ENCODE measurements at regions not wholly inside any gene's neighbourhood (a gene's known extent, or its start where the extent isn't known, plus 50 kb on each side); places are given as distances from the start of the nearest gene placed in this dataset.
A peak's percentile ranks its signal among the peaks of the same experiment; 100 is the strongest.

DNA sequence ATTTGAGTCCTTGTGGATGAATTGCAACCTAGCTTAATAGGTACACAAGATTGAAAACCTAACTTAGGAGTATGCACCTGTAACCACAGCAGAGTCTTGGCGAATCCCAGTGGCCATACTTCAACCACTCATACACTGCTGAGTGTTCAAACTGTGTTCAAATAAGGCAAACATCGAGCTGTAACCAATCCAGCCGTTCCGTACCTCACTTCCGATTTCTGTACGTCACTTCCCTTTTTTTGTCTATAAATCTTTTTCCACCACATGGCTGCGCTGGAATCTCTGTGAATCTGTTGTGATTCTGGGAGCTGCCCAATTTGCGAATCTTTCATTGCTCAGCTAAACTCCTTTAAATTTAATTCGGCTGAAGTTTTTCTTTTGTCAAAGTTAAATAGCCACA is 190.6 kb downstream of the MAF start (continued):
- TF ChIP-seq ZNF114 (CRISPR knock-in tag; IDR thresholded peaks at IDR 0.05), result no peak
- no peak for TF ChIP-seq JUNB (IDR thresholded peaks at IDR 0.05; ENCODE audit: unreplicated experiment)
- TF ChIP-seq CREB1 (CRISPR knock-in tag; IDR thresholded peaks at IDR 0.05; ENCODE audit: low read depth), result no peak
- no peak for TF ChIP-seq NANOG (IDR thresholded peaks at IDR 0.05; ENCODE audit: borderline replicate concordance)
- TF ChIP-seq, protein P1, sequence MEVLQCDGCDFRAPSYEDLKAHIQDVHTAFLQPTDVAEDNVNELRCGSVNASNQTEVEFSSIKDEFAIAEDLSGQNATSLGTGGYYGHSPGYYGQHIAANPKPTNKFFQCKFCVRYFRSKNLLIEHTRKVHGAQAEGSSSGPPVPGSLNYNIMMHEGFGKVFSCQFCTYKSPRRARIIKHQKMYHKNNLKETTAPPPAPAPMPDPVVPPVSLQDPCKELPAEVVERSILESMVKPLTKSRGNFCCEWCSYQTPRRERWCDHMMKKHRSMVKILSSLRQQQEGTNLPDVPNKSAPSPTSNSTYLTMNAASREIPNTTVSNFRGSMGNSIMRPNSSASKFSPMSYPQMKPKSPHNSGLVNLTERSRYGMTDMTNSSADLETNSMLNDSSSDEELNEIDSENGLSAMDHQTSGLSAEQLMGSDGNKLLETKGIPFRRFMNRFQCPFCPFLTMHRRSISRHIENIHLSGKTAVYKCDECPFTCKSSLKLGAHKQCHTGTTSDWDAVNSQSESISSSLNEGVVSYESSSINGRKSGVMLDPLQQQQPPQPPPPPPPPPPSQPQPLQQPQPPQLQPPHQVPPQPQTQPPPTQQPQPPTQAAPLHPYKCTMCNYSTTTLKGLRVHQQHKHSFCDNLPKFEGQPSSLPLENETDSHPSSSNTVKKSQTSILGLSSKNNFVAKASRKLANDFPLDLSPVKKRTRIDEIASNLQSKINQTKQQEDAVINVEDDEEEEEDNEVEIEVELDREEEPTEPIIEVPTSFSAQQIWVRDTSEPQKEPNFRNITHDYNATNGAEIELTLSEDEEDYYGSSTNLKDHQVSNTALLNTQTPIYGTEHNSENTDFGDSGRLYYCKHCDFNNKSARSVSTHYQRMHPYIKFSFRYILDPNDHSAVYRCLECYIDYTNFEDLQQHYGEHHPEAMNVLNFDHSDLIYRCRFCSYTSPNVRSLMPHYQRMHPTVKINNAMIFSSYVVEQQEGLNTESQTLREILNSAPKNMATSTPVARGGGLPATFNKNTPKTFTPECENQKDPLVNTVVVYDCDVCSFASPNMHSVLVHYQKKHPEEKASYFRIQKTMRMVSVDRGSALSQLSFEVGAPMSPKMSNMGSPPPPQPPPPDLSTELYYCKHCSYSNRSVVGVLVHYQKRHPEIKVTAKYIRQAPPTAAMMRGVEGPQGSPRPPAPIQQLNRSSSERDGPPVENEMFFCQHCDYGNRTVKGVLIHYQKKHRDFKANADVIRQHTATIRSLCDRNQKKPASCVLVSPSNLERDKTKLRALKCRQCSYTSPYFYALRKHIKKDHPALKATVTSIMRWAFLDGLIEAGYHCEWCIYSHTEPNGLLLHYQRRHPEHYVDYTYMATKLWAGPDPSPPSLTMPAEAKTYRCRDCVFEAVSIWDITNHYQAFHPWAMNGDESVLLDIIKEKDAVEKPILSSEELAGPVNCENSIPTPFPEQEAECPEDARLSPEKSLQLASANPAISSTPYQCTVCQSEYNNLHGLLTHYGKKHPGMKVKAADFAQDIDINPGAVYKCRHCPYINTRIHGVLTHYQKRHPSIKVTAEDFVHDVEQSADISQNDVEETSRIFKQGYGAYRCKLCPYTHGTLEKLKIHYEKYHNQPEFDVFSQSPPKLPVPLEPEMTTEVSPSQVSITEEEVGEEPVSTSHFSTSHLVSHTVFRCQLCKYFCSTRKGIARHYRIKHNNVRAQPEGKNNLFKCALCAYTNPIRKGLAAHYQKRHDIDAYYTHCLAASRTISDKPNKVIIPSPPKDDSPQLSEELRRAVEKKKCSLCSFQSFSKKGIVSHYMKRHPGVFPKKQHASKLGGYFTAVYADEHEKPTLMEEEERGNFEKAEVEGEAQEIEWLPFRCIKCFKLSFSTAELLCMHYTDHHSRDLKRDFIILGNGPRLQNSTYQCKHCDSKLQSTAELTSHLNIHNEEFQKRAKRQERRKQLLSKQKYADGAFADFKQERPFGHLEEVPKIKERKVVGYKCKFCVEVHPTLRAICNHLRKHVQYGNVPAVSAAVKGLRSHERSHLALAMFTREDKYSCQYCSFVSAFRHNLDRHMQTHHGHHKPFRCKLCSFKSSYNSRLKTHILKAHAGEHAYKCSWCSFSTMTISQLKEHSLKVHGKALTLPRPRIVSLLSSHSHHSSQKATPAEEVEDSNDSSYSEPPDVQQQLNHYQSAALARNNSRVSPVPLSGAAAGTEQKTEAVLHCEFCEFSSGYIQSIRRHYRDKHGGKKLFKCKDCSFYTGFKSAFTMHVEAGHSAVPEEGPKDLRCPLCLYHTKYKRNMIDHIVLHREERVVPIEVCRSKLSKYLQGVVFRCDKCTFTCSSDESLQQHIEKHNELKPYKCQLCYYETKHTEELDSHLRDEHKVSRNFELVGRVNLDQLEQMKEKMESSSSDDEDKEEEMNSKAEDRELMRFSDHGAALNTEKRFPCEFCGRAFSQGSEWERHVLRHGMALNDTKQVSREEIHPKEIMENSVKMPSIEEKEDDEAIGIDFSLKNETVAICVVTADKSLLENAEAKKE (CRISPR knock-in tag; IDR thresholded peaks at IDR 0.05), result no peak

DNA sequence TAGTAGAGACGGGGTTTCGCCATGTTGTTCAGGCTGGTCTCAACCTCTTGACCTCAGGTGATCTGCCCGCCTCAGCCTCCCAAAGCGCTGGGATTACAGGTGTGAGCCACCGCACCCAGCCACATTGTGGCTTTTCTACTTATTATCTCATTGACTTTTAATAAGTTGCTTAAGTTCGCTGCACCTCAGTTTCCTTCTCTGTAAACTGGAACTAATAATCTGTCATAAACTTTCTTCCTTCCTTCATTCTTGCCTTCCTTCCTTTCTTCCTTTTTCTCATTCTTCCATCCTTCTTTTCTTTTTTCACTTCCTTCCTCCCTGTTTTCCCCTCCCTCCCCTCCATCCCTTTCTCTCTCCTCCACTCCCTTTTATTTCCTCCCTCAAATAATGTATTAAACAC is 192.2 kb downstream of the MAF start:
- H3K27me3 Mint-ChIP-seq (ENCODE audit: insufficient read depth, low read depth, poor library complexity), result peaks cover 4% of the 10 kb centered on the region
- Histone ChIP-seq H3K79me2 (replicated peaks; ENCODE audit: insufficient read depth) (no peaks in the 10 kb centered on the region), H2AFZ (peak overlapping the region; percentile 80; the same call in 1 of the 2 replicates), H3K4me3 (no peak overlapping the region), H3F3A (replicated peaks; ENCODE audit: low read depth) (no peaks in the 10 kb centered on the region), H3K27me3 (ENCODE audit: insufficient read depth) (no peaks in the 10 kb centered on the region), H3K4me2 (no peak overlapping the region), H3K36me3 (ENCODE audit: insufficient read depth) (no peaks in the 10 kb centered on the region), H3K4me1 (ENCODE audit: insufficient read depth) (peaks cover 14% of the 10 kb centered on the region), H3K27ac (ENCODE audit: low read depth) (no peak overlapping the region), H4K20me1 (replicated peaks; ENCODE audit: insufficient read depth) (no peaks in the 10 kb centered on the region), H3K9me2 (ENCODE audit: insufficient read depth) (peaks cover 12% of the 10 kb centered on the region)
- no peaks in the 10 kb centered on the region; the same call in 2 of the 3 replicates for H3K36me3 Mint-ChIP-seq (ENCODE audit: low read depth)
- DNase-seq (ENCODE audit: low spot score) (no peak), ATAC-seq (no peak)
- H3K27ac Mint-ChIP-seq, result no peak overlapping the region
- no peak overlapping the region for H3K4me3 Mint-ChIP-seq
- H3K4me1 Mint-ChIP-seq, result peaks cover 27% of the 10 kb centered on the region
- peaks cover 6% of the 10 kb centered on the region; the same call in 2 of the 3 replicates for H3K9me3 Mint-ChIP-seq
- TF ChIP-seq ZNF331 (CRISPR knock-in tag; IDR thresholded peaks at IDR 0.05; ENCODE audit: low read depth) (no peak), ZNF114 (CRISPR knock-in tag; IDR thresholded peaks at IDR 0.05) (no peak), STAT1 (IDR thresholded peaks at IDR 0.05; ENCODE audit: unreplicated experiment) (no peak), EZH2phosphoT487 (IDR thresholded peaks at IDR 0.05; ENCODE audit: unreplicated experiment) (no peak), NANOG (IDR thresholded peaks at IDR 0.05; ENCODE audit: borderline replicate concordance) (no peak), EZH2 (IDR thresholded peaks at IDR 0.05; ENCODE audit: low read depth, unreplicated experiment) (no peak), JUNB (IDR thresholded peaks at IDR 0.05; ENCODE audit: unreplicated experiment) (no peak), POLR2AphosphoS5 (IDR thresholded peaks at IDR 0.05; ENCODE audit: low read depth) (no peak), CREB1 (CRISPR knock-in tag; IDR thresholded peaks at IDR 0.05; ENCODE audit: low read depth) (no peak)
- TF ChIP-seq, protein P2, sequence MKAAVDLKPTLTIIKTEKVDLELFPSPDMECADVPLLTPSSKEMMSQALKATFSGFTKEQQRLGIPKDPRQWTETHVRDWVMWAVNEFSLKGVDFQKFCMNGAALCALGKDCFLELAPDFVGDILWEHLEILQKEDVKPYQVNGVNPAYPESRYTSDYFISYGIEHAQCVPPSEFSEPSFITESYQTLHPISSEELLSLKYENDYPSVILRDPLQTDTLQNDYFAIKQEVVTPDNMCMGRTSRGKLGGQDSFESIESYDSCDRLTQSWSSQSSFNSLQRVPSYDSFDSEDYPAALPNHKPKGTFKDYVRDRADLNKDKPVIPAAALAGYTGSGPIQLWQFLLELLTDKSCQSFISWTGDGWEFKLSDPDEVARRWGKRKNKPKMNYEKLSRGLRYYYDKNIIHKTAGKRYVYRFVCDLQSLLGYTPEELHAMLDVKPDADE (IDR thresholded peaks at IDR 0.05), result no peak
- TF ChIP-seq, protein P3, sequence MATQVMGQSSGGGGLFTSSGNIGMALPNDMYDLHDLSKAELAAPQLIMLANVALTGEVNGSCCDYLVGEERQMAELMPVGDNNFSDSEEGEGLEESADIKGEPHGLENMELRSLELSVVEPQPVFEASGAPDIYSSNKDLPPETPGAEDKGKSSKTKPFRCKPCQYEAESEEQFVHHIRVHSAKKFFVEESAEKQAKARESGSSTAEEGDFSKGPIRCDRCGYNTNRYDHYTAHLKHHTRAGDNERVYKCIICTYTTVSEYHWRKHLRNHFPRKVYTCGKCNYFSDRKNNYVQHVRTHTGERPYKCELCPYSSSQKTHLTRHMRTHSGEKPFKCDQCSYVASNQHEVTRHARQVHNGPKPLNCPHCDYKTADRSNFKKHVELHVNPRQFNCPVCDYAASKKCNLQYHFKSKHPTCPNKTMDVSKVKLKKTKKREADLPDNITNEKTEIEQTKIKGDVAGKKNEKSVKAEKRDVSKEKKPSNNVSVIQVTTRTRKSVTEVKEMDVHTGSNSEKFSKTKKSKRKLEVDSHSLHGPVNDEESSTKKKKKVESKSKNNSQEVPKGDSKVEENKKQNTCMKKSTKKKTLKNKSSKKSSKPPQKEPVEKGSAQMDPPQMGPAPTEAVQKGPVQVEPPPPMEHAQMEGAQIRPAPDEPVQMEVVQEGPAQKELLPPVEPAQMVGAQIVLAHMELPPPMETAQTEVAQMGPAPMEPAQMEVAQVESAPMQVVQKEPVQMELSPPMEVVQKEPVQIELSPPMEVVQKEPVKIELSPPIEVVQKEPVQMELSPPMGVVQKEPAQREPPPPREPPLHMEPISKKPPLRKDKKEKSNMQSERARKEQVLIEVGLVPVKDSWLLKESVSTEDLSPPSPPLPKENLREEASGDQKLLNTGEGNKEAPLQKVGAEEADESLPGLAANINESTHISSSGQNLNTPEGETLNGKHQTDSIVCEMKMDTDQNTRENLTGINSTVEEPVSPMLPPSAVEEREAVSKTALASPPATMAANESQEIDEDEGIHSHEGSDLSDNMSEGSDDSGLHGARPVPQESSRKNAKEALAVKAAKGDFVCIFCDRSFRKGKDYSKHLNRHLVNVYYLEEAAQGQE (IDR thresholded peaks at IDR 0.05; ENCODE audit: unreplicated experiment), result no peak
